ENCODE measurements at regions not wholly inside any gene's neighbourhood (a gene's known extent, or its start where the extent isn't known, plus 50 kb on each side); places are given as distances from the start of the nearest gene placed in this dataset.

GRCh38 chr2:6647046-6647445, 218.7 kb downstream of the CMPK2 start:
- TF ChIP-seq POLR2A (IDR thresholded peaks at IDR 0.05; ENCODE audit: extremely low read depth, insufficient read length) (no peak), MAX (IDR thresholded peaks at IDR 0.05; ENCODE audit: low read depth, low read length) (no peak), MYC (IDR thresholded peaks at IDR 0.05; ENCODE audit: low read depth, low read length) (no peak)
- TF ChIP-seq, protein P1, sequence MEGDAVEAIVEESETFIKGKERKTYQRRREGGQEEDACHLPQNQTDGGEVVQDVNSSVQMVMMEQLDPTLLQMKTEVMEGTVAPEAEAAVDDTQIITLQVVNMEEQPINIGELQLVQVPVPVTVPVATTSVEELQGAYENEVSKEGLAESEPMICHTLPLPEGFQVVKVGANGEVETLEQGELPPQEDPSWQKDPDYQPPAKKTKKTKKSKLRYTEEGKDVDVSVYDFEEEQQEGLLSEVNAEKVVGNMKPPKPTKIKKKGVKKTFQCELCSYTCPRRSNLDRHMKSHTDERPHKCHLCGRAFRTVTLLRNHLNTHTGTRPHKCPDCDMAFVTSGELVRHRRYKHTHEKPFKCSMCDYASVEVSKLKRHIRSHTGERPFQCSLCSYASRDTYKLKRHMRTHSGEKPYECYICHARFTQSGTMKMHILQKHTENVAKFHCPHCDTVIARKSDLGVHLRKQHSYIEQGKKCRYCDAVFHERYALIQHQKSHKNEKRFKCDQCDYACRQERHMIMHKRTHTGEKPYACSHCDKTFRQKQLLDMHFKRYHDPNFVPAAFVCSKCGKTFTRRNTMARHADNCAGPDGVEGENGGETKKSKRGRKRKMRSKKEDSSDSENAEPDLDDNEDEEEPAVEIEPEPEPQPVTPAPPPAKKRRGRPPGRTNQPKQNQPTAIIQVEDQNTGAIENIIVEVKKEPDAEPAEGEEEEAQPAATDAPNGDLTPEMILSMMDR (IDR thresholded peaks at IDR 0.05; ENCODE audit: low read depth, low read length), result no peak
